ENCODE measurements at regions not wholly inside any gene's neighbourhood (a gene's known extent, or its start where the extent isn't known, plus 50 kb on each side); places are given as distances from the start of the nearest gene placed in this dataset.

DNA sequence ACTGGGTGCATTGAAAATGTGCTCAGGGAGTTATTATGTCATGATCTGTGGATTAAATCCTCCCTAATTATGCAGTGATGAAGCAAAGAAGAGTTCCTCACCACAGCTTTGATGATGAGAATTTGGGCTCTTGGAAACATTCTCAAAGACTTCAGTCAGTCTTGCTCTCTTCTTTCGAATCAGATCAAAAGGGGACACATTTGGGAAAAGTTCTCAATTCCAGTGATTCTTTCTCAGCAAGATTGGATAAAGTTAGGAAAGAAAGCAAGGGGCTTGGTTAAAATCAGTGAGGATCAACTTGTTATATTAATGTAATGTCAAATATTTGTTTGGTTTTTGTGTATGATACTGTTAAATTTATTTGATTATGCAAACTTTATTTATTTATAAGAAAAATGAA, 411.3 kb upstream of the ACTBL2 start:
- Mint-ChIP-seq H3K27ac (no peak overlapping the region), H3K4me3 (no peak overlapping the region)

GRCh38 chr5:57891443-57891842, 408.8 kb upstream of the ACTBL2 start:
- Histone ChIP-seq H3K4me3 (ENCODE audit: low read depth, low read length) (no peak overlapping the region), H3K36me3 (ENCODE audit: control insufficient read depth, insufficient read depth, low read length) (no peaks in the 10 kb centered on the region), H3K9me3 (ENCODE audit: control insufficient read depth in 2 of 2, low read length in 2 of 2) (no peaks in the 10 kb centered on the region), H3K27me3 (ENCODE audit: control insufficient read depth, insufficient read depth, low read length) (no peaks in the 10 kb centered on the region), H3K27ac (ENCODE audit: insufficient read depth, low read length, poor library complexity, severe bottlenecking) (no peak overlapping the region), H3K4me1 (ENCODE audit: control insufficient read depth, insufficient read depth, low read length, poor library complexity, severe bottlenecking) (no peaks in the 10 kb centered on the region)
- no peak overlapping the region for H3K27ac Mint-ChIP-seq
- H3K27me3 Mint-ChIP-seq: no peaks in the 10 kb centered on the region
- H3K9me3 Mint-ChIP-seq: peaks cover 0 to 1% (median 0%) of the 10 kb centered on the region in 7 donors
- H3K4me3 Mint-ChIP-seq: no peak overlapping the region
- no peaks in the 10 kb centered on the region for H3K4me1 Mint-ChIP-seq
- ATAC-seq (ENCODE audit: low read depth in 2 of 2) (no peak), DNase-seq (no peak)
- H3K36me3 Mint-ChIP-seq: no peaks in the 10 kb centered on the region

More for the DNA sequence above, 411.3 kb upstream of the ACTBL2 start:
- Histone ChIP-seq H3K4me1 (ENCODE audit: control insufficient read depth, insufficient read depth, low read length, poor library complexity, severe bottlenecking) (no peaks in the 10 kb centered on the region), H3K9me3 (ENCODE audit: control insufficient read depth in 2 of 2, low read length in 2 of 2) (no peaks in the 10 kb centered on the region), H3K4me3 (ENCODE audit: low read depth, low read length) (no peak overlapping the region), H3K27ac (ENCODE audit: insufficient read depth, low read length, poor library complexity, severe bottlenecking) (no peak overlapping the region), H3K27me3 (ENCODE audit: control insufficient read depth, insufficient read depth, low read length) (no peaks in the 10 kb centered on the region), H3K36me3 (ENCODE audit: control insufficient read depth, insufficient read depth, low read length) (no peaks in the 10 kb centered on the region)
- ATAC-seq (ENCODE audit: low read depth in 2 of 2) (no peak), DNase-seq (no peak)
- Mint-ChIP-seq H3K9me3 (no peaks in the 10 kb centered on the region), H3K4me1 (no peaks in the 10 kb centered on the region), H3K36me3 (no peaks in the 10 kb centered on the region), H3K27me3 (no peaks in the 10 kb centered on the region)

GRCh38 chr5:57889558-57889957, 406.9 kb upstream of the ACTBL2 start:
- Mint-ChIP-seq H3K4me1 (no peaks in the 10 kb centered on the region), H3K27me3 (no peaks in the 10 kb centered on the region), H3K27ac (no peak overlapping the region), H3K9me3 (peaks cover 0 to 1% (median 0%) of the 10 kb centered on the region in 7 donors), H3K4me3 (no peak overlapping the region), H3K36me3 (no peaks in the 10 kb centered on the region)
- H3K4me1 ChIP-seq (ENCODE audit: control insufficient read depth, insufficient read depth, low read length, poor library complexity, severe bottlenecking): no peaks in the 10 kb centered on the region
- H3K36me3 ChIP-seq (ENCODE audit: control insufficient read depth, insufficient read depth, low read length): no peaks in the 10 kb centered on the region
- no peak overlapping the region for H3K4me3 ChIP-seq (ENCODE audit: low read depth, low read length)
- no peak overlapping the region for H3K27ac ChIP-seq (ENCODE audit: insufficient read depth, low read length, poor library complexity, severe bottlenecking)
- no peak for DNase-seq
- no peaks in the 10 kb centered on the region for H3K27me3 ChIP-seq (ENCODE audit: control insufficient read depth, insufficient read depth, low read length)
- ATAC-seq (ENCODE audit: low read depth in 2 of 2): no peak
- no peaks in the 10 kb centered on the region for H3K9me3 ChIP-seq (ENCODE audit: control insufficient read depth in 2 of 2, low read length in 2 of 2)

- DNase-seq (no peak), ATAC-seq (ENCODE audit: low read depth in 2 of 2) (no peak)
- Mint-ChIP-seq H3K36me3 (no peaks in the 10 kb centered on the region), H3K4me1 (no peaks in the 10 kb centered on the region), H3K4me3 (no peak overlapping the region), H3K9me3 (peaks cover 0 to 1% (median 0%) of the 10 kb centered on the region in 7 donors), H3K27ac (no peak overlapping the region), H3K27me3 (no peaks in the 10 kb centered on the region)
- Histone ChIP-seq H3K27ac (ENCODE audit: insufficient read depth, low read length, poor library complexity, severe bottlenecking) (no peak overlapping the region), H3K4me3 (ENCODE audit: low read depth, low read length) (no peak overlapping the region), H3K36me3 (ENCODE audit: control insufficient read depth, insufficient read depth, low read length) (no peaks in the 10 kb centered on the region), H3K4me1 (ENCODE audit: control insufficient read depth, insufficient read depth, low read length, poor library complexity, severe bottlenecking) (no peaks in the 10 kb centered on the region), H3K9me3 (ENCODE audit: control insufficient read depth in 2 of 2, low read length in 2 of 2) (no peaks in the 10 kb centered on the region), H3K27me3 (ENCODE audit: control insufficient read depth, insufficient read depth, low read length) (no peaks in the 10 kb centered on the region)
Measured at GRCh38 chr5:57887851-57888621, 405.4 kb upstream of the ACTBL2 start.

- Mint-ChIP-seq H3K27me3 (peaks cover 5% of the 10 kb centered on the region), H3K4me1 (no peaks in the 10 kb centered on the region), H3K9me3 (peaks cover 0 to 1% (median 0%) of the 10 kb centered on the region in 7 donors), H3K4me3 (no peak overlapping the region), H3K36me3 (no peaks in the 10 kb centered on the region), H3K27ac (no peak overlapping the region)
- Histone ChIP-seq H3K36me3 (ENCODE audit: control insufficient read depth, insufficient read depth, low read length) (no peaks in the 10 kb centered on the region), H3K4me3 (ENCODE audit: low read depth, low read length) (no peak overlapping the region), H3K9me3 (ENCODE audit: control insufficient read depth in 2 of 2, low read length in 2 of 2) (no peaks in the 10 kb centered on the region), H3K27ac (ENCODE audit: insufficient read depth, low read length, poor library complexity, severe bottlenecking) (no peak overlapping the region), H3K4me1 (ENCODE audit: control insufficient read depth, insufficient read depth, low read length, poor library complexity, severe bottlenecking) (no peaks in the 10 kb centered on the region), H3K27me3 (ENCODE audit: control insufficient read depth, insufficient read depth, low read length) (no peaks in the 10 kb centered on the region)
- ATAC-seq (ENCODE audit: low read depth in 2 of 2) (no peak), DNase-seq (no peak)
Measured at GRCh38 chr5:57884346-57885102, 401.9 kb upstream of the ACTBL2 start.

- Histone ChIP-seq H3K36me3 (ENCODE audit: control insufficient read depth, insufficient read depth, low read length) (no peaks in the 10 kb centered on the region), H3K4me1 (ENCODE audit: control insufficient read depth, insufficient read depth, low read length, poor library complexity, severe bottlenecking) (no peaks in the 10 kb centered on the region), H3K27ac (ENCODE audit: insufficient read depth, low read length, poor library complexity, severe bottlenecking) (no peak overlapping the region), H3K4me3 (ENCODE audit: low read depth, low read length) (no peak overlapping the region), H3K9me3 (ENCODE audit: control insufficient read depth in 2 of 2, low read length in 2 of 2) (no peaks in the 10 kb centered on the region), H3K27me3 (ENCODE audit: control insufficient read depth, insufficient read depth, low read length) (no peaks in the 10 kb centered on the region)
- ATAC-seq (ENCODE audit: low read depth in 2 of 2) (no peak), DNase-seq (no peak)
- no peaks in the 10 kb centered on the region for H3K9me3 Mint-ChIP-seq
- H3K4me3 Mint-ChIP-seq: no peak overlapping the region
- H3K27ac Mint-ChIP-seq: no peak overlapping the region
- H3K36me3 Mint-ChIP-seq: no peaks in the 10 kb centered on the region
- peaks cover 5% of the 10 kb centered on the region for H3K27me3 Mint-ChIP-seq
- H3K4me1 Mint-ChIP-seq: peaks cover 0 to 2% (median 0%) of the 10 kb centered on the region in 4 donors
Measured at GRCh38 chr5:57880216-57880615, 397.6 kb upstream of the ACTBL2 start.

DNA sequence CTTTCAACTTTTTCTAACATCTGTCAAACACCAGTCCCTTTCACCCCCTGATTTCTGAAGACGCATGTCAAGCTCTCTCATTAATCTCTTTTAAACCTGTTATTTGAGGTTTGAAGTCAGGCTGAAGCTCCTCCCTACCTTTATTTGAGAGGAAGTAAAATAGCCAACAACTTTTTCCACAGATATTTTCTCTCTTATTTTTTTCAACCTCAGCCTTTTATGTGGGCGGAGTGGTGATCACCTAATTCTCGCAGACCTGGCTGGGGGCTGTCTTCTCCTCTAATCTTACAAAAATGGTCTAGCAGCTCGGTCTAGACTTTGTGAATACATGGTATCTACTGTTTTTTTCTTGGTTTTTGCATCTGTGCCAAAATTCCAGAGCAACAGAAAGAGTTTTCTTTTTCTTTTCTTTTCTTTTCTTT, 395.7 kb upstream of the ACTBL2 start:
- DNase-seq (no peak), ATAC-seq (ENCODE audit: low read depth in 2 of 2) (no peak)
- no peaks in the 10 kb centered on the region for H3K27me3 ChIP-seq (ENCODE audit: control insufficient read depth, insufficient read depth, low read length)
- no peak overlapping the region for H3K4me3 ChIP-seq (ENCODE audit: low read depth, low read length)
- no peaks in the 10 kb centered on the region for H3K36me3 Mint-ChIP-seq
- no peak overlapping the region for H3K27ac Mint-ChIP-seq
- no peaks in the 10 kb centered on the region for H3K4me1 ChIP-seq (ENCODE audit: control insufficient read depth, insufficient read depth, low read length, poor library complexity, severe bottlenecking)
- H3K27ac ChIP-seq (ENCODE audit: insufficient read depth, low read length, poor library complexity, severe bottlenecking): no peak overlapping the region
- no peaks in the 10 kb centered on the region for H3K36me3 ChIP-seq (ENCODE audit: control insufficient read depth, insufficient read depth, low read length)
- H3K4me1 Mint-ChIP-seq: peaks cover 0 to 2% (median 0%) of the 10 kb centered on the region in 4 donors
- H3K9me3 Mint-ChIP-seq: no peaks in the 10 kb centered on the region
- H3K27me3 Mint-ChIP-seq: peaks cover 5% of the 10 kb centered on the region
- no peaks in the 10 kb centered on the region for H3K9me3 ChIP-seq (ENCODE audit: control insufficient read depth in 2 of 2, low read length in 2 of 2)
- no peak overlapping the region for H3K4me3 Mint-ChIP-seq

Data from CD4-positive, CD25-positive, alpha-beta regulatory T cell (primary cell).